HPDE6-E6E7 (cell line): ENCODE measurements at regions not wholly inside any gene's neighbourhood (a gene's known extent, or its start where the extent isn't known, plus 50 kb on each side); places are given as distances from the start of the nearest gene placed in this dataset.
"Not testable (repeated sequence)": the region's sequence is repeated elsewhere in the genome, so short reads cannot be mapped to it uniquely, and the experiment has no call there.

Experiments
- DNase-seq: peaks from one replicate; pipeline ENCODE4 v3.0.0; 2011; ENCODE audit warnings: missing footprints; ENCODE audit errors: extremely low spot score

- not testable (repeated sequence) for DNase-seq
Observed at GRCh38 chr1:761791-762190, 75.3 kb upstream of the OR4F16 start.

GRCh38 chr1:771449-771848 is 85.0 kb upstream of the OR4F16 start:
- not testable (repeated sequence) for DNase-seq

- not testable (repeated sequence) for DNase-seq
Observed at GRCh38 chr1:777480-778180, 91.2 kb upstream of the OR4F16 start.

GRCh38 chr1:778451-779278 is 92.2 kb upstream of the OR4F16 start:
- peak; percentile 99 for DNase-seq

- not testable (repeated sequence) for DNase-seq
Observed at GRCh38 chr1:779621-780020, 93.2 kb upstream of the OR4F16 start.

GRCh38 chr1:788835-789234 is 102.4 kb upstream of the OR4F16 start:
- DNase-seq: no peak

- DNase-seq: not testable (repeated sequence)
Observed at GRCh38 chr1:789606-790005, 103.2 kb upstream of the OR4F16 start.

GRCh38 chr1:790388-790930 is 104.0 kb upstream of the OR4F16 start:
- not testable (repeated sequence) for DNase-seq

GRCh38 chr1:794310-794709 is 107.9 kb upstream of the OR4F16 start:
- not testable (repeated sequence) for DNase-seq

- not testable (repeated sequence) for DNase-seq
Observed at GRCh38 chr1:794918-795584, 108.6 kb upstream of the OR4F16 start.

- DNase-seq: not testable (repeated sequence)
Observed at GRCh38 chr1:797649-798048, 111.2 kb upstream of the OR4F16 start.

GRCh38 chr1:800397-800796 is 113.9 kb upstream of the OR4F16 start:
- not testable (repeated sequence) for DNase-seq

GRCh38 chr1:804378-805115 is 118.1 kb upstream of the OR4F16 start:
- not testable (repeated sequence) for DNase-seq

GRCh38 chr1:805310-805709 is 118.4 kb upstream of the SAMD11 start:
- not testable (repeated sequence) for DNase-seq

GRCh38 chr1:807066-807465 is 116.7 kb upstream of the SAMD11 start:
- not testable (repeated sequence) for DNase-seq

- DNase-seq: not testable (repeated sequence)
Observed at GRCh38 chr1:807699-808390, 115.9 kb upstream of the SAMD11 start.

GRCh38 chr1:810949-811348 is 112.8 kb upstream of the SAMD11 start:
- not testable (repeated sequence) for DNase-seq

- not testable (repeated sequence) for DNase-seq
Observed at GRCh38 chr1:812535-813127, 111.1 kb upstream of the SAMD11 start.

GRCh38 chr1:814543-814942 is 109.2 kb upstream of the SAMD11 start:
- DNase-seq: not testable (repeated sequence)
